ENCODE measurements at regions not wholly inside any gene's neighbourhood (a gene's known extent, or its start where the extent isn't known, plus 50 kb on each side); places are given as distances from the start of the nearest gene placed in this dataset.

- peaks cover 3% of the 10 kb centered on the region for H3K9me3 Mint-ChIP-seq (ENCODE audit: unreplicated experiment)
- TF ChIP-seq CTCF (IDR thresholded peaks at IDR 0.05) = no peak
- DNase-seq (ENCODE audit: extremely low spot score, unreplicated experiment) = no peak
- peaks cover 3% of the 10 kb centered on the region for H3K4me1 Mint-ChIP-seq (ENCODE audit: unreplicated experiment)
- no peak overlapping the region for H3K4me3 Mint-ChIP-seq (ENCODE audit: unreplicated experiment)
- H3K27ac Mint-ChIP-seq (ENCODE audit: unreplicated experiment) = no peak overlapping the region
- no peaks in the 10 kb centered on the region for H3K27me3 Mint-ChIP-seq (ENCODE audit: unreplicated experiment)
- peaks cover 6% of the 10 kb centered on the region for H3K36me3 Mint-ChIP-seq (ENCODE audit: unreplicated experiment)
Observed at GRCh38 chr12:42766754-42767153, 177.2 kb upstream of the PRICKLE1 start.

GRCh38 chr12:42766026-42766425, 176.5 kb upstream of the PRICKLE1 start:
- H3K36me3 Mint-ChIP-seq (ENCODE audit: unreplicated experiment) = peaks cover 2% of the 10 kb centered on the region
- DNase-seq (ENCODE audit: extremely low spot score, unreplicated experiment) = no peak
- peaks cover 3% of the 10 kb centered on the region for H3K9me3 Mint-ChIP-seq (ENCODE audit: unreplicated experiment)

GRCh38 chr12:42763682-42764081, 174.1 kb upstream of the PRICKLE1 start:
- H3K27ac Mint-ChIP-seq (ENCODE audit: unreplicated experiment) = no peak overlapping the region
- H3K36me3 Mint-ChIP-seq (ENCODE audit: unreplicated experiment) = no peaks in the 10 kb centered on the region
- H3K9me3 Mint-ChIP-seq (ENCODE audit: unreplicated experiment) = no peaks in the 10 kb centered on the region
- TF ChIP-seq CTCF (IDR thresholded peaks at IDR 0.05) = no peak
- no peak overlapping the region for H3K4me3 Mint-ChIP-seq (ENCODE audit: unreplicated experiment)
- peaks cover 20% of the 10 kb centered on the region for H3K4me1 Mint-ChIP-seq (ENCODE audit: unreplicated experiment)
- no peaks in the 10 kb centered on the region for H3K27me3 Mint-ChIP-seq (ENCODE audit: unreplicated experiment)
- DNase-seq (ENCODE audit: extremely low spot score, unreplicated experiment) = no peak

More at GRCh38 chr12:42766026-42766425, 176.5 kb upstream of the PRICKLE1 start:
- H3K4me3 Mint-ChIP-seq (ENCODE audit: unreplicated experiment) = no peak overlapping the region
- no peaks in the 10 kb centered on the region for H3K27me3 Mint-ChIP-seq (ENCODE audit: unreplicated experiment)
- no peak overlapping the region for H3K27ac Mint-ChIP-seq (ENCODE audit: unreplicated experiment)
- no peak for TF ChIP-seq CTCF (IDR thresholded peaks at IDR 0.05)
- peaks cover 3% of the 10 kb centered on the region for H3K4me1 Mint-ChIP-seq (ENCODE audit: unreplicated experiment)

- Mint-ChIP-seq H3K9me3 (ENCODE audit: unreplicated experiment) (no peaks in the 10 kb centered on the region), H3K27ac (ENCODE audit: unreplicated experiment) (no peak overlapping the region), H3K27me3 (ENCODE audit: unreplicated experiment) (no peaks in the 10 kb centered on the region), H3K36me3 (ENCODE audit: unreplicated experiment) (no peaks in the 10 kb centered on the region), H3K4me1 (ENCODE audit: unreplicated experiment) (peaks cover 29% of the 10 kb centered on the region), H3K4me3 (ENCODE audit: unreplicated experiment) (no peak overlapping the region)
- no peak for TF ChIP-seq CTCF (IDR thresholded peaks at IDR 0.05)
- DNase-seq (ENCODE audit: extremely low spot score, unreplicated experiment) = no peak
Observed at GRCh38 chr12:42762395-42762925, 172.9 kb upstream of the PRICKLE1 start.

- TF ChIP-seq CTCF (IDR thresholded peaks at IDR 0.05) = no peak
- no peaks in the 10 kb centered on the region for H3K36me3 Mint-ChIP-seq (ENCODE audit: unreplicated experiment)
- no peaks in the 10 kb centered on the region for H3K9me3 Mint-ChIP-seq (ENCODE audit: unreplicated experiment)
- no peak for DNase-seq (ENCODE audit: extremely low spot score, unreplicated experiment)
- H3K4me3 Mint-ChIP-seq (ENCODE audit: unreplicated experiment) = no peak overlapping the region
- H3K27me3 Mint-ChIP-seq (ENCODE audit: unreplicated experiment) = no peaks in the 10 kb centered on the region
- peaks cover 36% of the 10 kb centered on the region for H3K4me1 Mint-ChIP-seq (ENCODE audit: unreplicated experiment)
- no peak overlapping the region for H3K27ac Mint-ChIP-seq (ENCODE audit: unreplicated experiment)
Observed at GRCh38 chr12:42761601-42762350, 172.2 kb upstream of the PRICKLE1 start.

Data from osteocyte (in vitro differentiated cells).